Panc1 (cell line): ENCODE measurements at regions not wholly inside any gene's neighbourhood (a gene's known extent, or its start where the extent isn't known, plus 50 kb on each side); places are given as distances from the start of the nearest gene placed in this dataset.

Experiments
- ATAC-seq: fragments of 200-7000 bp; cut with Tn5 transposase; 2 replicates; pipeline ENCODE4 v1.9.1; 2020; ENCODE audit warnings: mild to moderate bottlenecking, moderate library complexity
- BruUV-seq: library from RNA; stranded (reverse); fragments of 400-500 nt; replicated peaks from 2 replicates; lab custom pipeline; 2021; lab: Mats Ljungman, UMichigan
- CTCF ChIA-PET: fragments of 300-600 bp; sonication (Branson Sonifier 250); formaldehyde crosslinking; loops from one replicate; lab custom pipeline; 2022; ENCODE audit warnings: antibody characterized with exemption; lab: Charles Lee
- POLR2A ChIA-PET: fragments of 300-600 bp; sonication (Branson Sonifier 250); formaldehyde crosslinking; loops from one replicate; lab custom pipeline; 2022; ENCODE audit warnings: antibody characterized with exemption; lab: Charles Lee
- DNase-seq: peaks from one replicate; pipeline ENCODE4 v3.0.0-alpha.2; 2010; ENCODE audit warnings: low read depth, low spot score
- H3K27ac ChIP-seq: 2 replicates; pipeline ENCODE4 v1.5.1; 2011; ENCODE audit warnings: mild to moderate bottlenecking, low read length, inconsistent platforms
- H3K27me3 ChIP-seq: fragments of 200-500 bp; sonication (Bioruptor generic); 2 replicates; pipeline ENCODE4 v1.6.0; 2014; ENCODE audit warnings: low read length, inconsistent platforms; ENCODE audit not compliant: control insufficient read depth, insufficient read depth
- H3K36me3 ChIP-seq: fragments of 200-500 bp; sonication (Bioruptor generic); 2 replicates; pipeline ENCODE4 v1.5.1; 2014; ENCODE audit warnings: inconsistent platforms, mild to moderate bottlenecking, low read length, moderate library complexity; ENCODE audit not compliant: control insufficient read depth, insufficient read depth
- H3K4me1 ChIP-seq: 2 replicates; pipeline ENCODE4 v1.5.1; 2011; ENCODE audit warnings: inconsistent platforms, mild to moderate bottlenecking, low read length, moderate library complexity; ENCODE audit not compliant: control insufficient read depth, insufficient read depth
- H3K4me3 ChIP-seq, 2 experiments: 2 replicates each; pipeline ENCODE4 v1.5.1; 2011 to 2012; ENCODE audit warnings: low read depth in 2 of 2, low read length in 2 of 2, mild to moderate bottlenecking in 2 of 2, inconsistent platforms in 1 of 2, moderate library complexity in 1 of 2
- H3K9me3 ChIP-seq: fragments of 200-500 bp; sonication (Bioruptor generic); 2 replicates; pipeline ENCODE4 v1.5.1; 2014; ENCODE audit warnings: low read depth, mild to moderate bottlenecking, inconsistent platforms, low read length, moderate library complexity; ENCODE audit not compliant: control insufficient read depth, insufficient read depth
- POLR2AphosphoS5 ChIP-seq: IDR thresholded peaks from 2 replicates; pipeline ENCODE4 v1.6.1; 2012; ENCODE audit warnings: mild to moderate bottlenecking, low read depth, low read length, moderate library complexity
- SIN3A ChIP-seq: IDR thresholded peaks from 2 replicates; pipeline ENCODE4 v1.6.1; 2012; ENCODE audit warnings: low read depth, mild to moderate bottlenecking, low read length, moderate library complexity, borderline replicate concordance; ENCODE audit not compliant: insufficient read depth
- TCF7L2 ChIP-seq: IDR thresholded peaks from 2 replicates; pipeline ENCODE4 v1.6.1; 2011; ENCODE audit warnings: mild to moderate bottlenecking, low read depth, low read length, inconsistent platforms
- in situ Hi-C: cut with HindIII; loops from 2 replicates; pipeline ENCODE4 v1.10.0; 2016; ENCODE audit warnings: low sequenced_read_pairs, low pct_unique_long_range_greater_than_20kb
- intact Hi-C: fragments of 100-400 bp; cut with micrococcal nuclease; formaldehyde crosslinking; loops from one replicate; pipeline ENCODE4 v1.10.0; 2022; ENCODE audit not compliant: unreplicated experiment
- TF ChIP-seq, protein P1 (sequence below), 2 experiments: IDR thresholded peaks; 2 replicates each; pipeline ENCODE4 v1.6.1; 2011 to 2012; ENCODE audit warnings: low read depth in 2 of 2, control low read depth in 1 of 2, low read length in 1 of 2, mild to moderate bottlenecking in 1 of 2, moderate library complexity in 1 of 2; ENCODE audit not compliant: insufficient read depth in 1 of 2
- TF ChIP-seq, protein P2 (sequence below): fragments of 450-650 bp; IDR thresholded peaks from 2 replicates; pipeline ENCODE4 v1.5.1; 2017; ENCODE audit warnings: mild to moderate bottlenecking

DNA sequence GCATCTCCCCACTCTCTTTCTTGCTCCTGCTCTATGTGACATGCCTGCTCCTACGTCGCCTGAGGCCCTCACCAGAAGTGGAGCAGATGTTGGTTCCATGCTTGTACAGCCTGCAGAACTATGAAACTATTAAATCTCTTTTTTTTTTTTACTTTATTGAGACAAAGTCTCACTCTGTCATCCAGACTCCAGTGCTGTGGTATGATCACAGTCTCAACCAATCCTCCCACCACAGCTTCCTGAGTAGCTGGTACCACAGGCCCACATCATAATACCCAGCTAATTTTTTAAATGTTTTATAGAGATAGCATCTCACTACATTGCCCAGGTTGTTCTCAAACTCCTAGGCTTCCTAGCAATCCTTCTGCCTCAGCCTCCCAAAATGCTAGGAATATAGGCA is 1067.7 kb downstream of the PCDH9 start:
- no peak for DNase-seq
- CTCF ChIA-PET, result no interaction called here
- TF ChIP-seq, protein P1, sequence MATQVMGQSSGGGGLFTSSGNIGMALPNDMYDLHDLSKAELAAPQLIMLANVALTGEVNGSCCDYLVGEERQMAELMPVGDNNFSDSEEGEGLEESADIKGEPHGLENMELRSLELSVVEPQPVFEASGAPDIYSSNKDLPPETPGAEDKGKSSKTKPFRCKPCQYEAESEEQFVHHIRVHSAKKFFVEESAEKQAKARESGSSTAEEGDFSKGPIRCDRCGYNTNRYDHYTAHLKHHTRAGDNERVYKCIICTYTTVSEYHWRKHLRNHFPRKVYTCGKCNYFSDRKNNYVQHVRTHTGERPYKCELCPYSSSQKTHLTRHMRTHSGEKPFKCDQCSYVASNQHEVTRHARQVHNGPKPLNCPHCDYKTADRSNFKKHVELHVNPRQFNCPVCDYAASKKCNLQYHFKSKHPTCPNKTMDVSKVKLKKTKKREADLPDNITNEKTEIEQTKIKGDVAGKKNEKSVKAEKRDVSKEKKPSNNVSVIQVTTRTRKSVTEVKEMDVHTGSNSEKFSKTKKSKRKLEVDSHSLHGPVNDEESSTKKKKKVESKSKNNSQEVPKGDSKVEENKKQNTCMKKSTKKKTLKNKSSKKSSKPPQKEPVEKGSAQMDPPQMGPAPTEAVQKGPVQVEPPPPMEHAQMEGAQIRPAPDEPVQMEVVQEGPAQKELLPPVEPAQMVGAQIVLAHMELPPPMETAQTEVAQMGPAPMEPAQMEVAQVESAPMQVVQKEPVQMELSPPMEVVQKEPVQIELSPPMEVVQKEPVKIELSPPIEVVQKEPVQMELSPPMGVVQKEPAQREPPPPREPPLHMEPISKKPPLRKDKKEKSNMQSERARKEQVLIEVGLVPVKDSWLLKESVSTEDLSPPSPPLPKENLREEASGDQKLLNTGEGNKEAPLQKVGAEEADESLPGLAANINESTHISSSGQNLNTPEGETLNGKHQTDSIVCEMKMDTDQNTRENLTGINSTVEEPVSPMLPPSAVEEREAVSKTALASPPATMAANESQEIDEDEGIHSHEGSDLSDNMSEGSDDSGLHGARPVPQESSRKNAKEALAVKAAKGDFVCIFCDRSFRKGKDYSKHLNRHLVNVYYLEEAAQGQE (IDR thresholded peaks at IDR 0.05; ENCODE audit: insufficient read depth in 1 of 2, low read depth in 2 of 2, low read length in 1 of 2), result no peak
- TF ChIP-seq POLR2AphosphoS5, result no peak
- TF ChIP-seq SIN3A, result no peak
- Histone ChIP-seq H3K27me3 (no peaks in the 10 kb centered on the region), H3K27ac (no peak overlapping the region), H3K36me3 (no peaks in the 10 kb centered on the region), H3K4me3 (no peak overlapping the region), H3K4me1 (no peaks in the 10 kb centered on the region), H3K9me3 (no peaks in the 10 kb centered on the region)
- no TSS peak for BruUV-seq
- in situ Hi-C loops (no loop called here), intact Hi-C loops (no loop called here)
- POLR2A ChIA-PET, result no interaction called here
- ATAC-seq, result no peak

DNA sequence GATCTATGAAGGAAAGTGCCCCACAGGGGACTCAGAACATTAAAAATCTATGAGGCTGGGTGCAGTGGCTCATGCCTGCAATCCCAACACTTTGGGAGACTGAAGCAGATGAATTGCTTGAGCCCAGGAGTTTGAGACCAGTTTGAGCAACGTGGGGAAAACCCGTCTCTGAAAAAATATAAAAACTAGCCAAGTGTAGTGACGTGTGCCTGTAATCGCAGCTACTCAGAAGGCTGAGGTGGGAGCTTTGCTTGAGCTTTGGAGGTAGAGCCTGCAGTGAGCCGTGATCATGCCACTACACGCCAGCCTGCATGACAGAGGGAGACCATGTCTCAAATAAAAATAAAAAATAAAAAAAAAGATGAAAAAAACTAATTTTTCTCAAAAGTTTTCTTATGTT is 1070.6 kb downstream of the PCDH9 start:
- Histone ChIP-seq H3K4me3 (no peak overlapping the region), H3K9me3 (no peaks in the 10 kb centered on the region), H3K27ac (no peak overlapping the region), H3K4me1 (no peaks in the 10 kb centered on the region), H3K36me3 (no peaks in the 10 kb centered on the region), H3K27me3 (no peaks in the 10 kb centered on the region)
- POLR2A ChIA-PET, result no interaction called here
- no peak for TF ChIP-seq POLR2AphosphoS5
- no peak for TF ChIP-seq SIN3A
- TF ChIP-seq TCF7L2, result no peak
- TF ChIP-seq, protein P1 (IDR thresholded peaks at IDR 0.05; ENCODE audit: insufficient read depth in 1 of 2, low read depth in 2 of 2, low read length in 1 of 2), result no peak
- TF ChIP-seq, protein P2, sequence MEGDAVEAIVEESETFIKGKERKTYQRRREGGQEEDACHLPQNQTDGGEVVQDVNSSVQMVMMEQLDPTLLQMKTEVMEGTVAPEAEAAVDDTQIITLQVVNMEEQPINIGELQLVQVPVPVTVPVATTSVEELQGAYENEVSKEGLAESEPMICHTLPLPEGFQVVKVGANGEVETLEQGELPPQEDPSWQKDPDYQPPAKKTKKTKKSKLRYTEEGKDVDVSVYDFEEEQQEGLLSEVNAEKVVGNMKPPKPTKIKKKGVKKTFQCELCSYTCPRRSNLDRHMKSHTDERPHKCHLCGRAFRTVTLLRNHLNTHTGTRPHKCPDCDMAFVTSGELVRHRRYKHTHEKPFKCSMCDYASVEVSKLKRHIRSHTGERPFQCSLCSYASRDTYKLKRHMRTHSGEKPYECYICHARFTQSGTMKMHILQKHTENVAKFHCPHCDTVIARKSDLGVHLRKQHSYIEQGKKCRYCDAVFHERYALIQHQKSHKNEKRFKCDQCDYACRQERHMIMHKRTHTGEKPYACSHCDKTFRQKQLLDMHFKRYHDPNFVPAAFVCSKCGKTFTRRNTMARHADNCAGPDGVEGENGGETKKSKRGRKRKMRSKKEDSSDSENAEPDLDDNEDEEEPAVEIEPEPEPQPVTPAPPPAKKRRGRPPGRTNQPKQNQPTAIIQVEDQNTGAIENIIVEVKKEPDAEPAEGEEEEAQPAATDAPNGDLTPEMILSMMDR, result no peak
- CTCF ChIA-PET, result no interaction called here
- in situ Hi-C loops (no loop called here), intact Hi-C loops (no loop called here)
- no peak for DNase-seq
- no TSS peak for BruUV-seq
- no peak for ATAC-seq
